HepG2 (cell line): ENCODE measurements at regions not wholly inside any gene's neighbourhood (a gene's known extent, or its start where the extent isn't known, plus 50 kb on each side); places are given as distances from the start of the nearest gene placed in this dataset.

ENCODE experiments used
- CBFB ChIP-seq: sonication (generic); formaldehyde crosslinking; IDR thresholded peaks from 2 replicates; pipeline ENCODE4 v1.4.0; 2020; ENCODE audit warnings: missing genetic modification reagents
- LRRFIP1 ChIP-seq: sonication (generic); formaldehyde crosslinking; conservative IDR thresholded peaks from 2 replicates; pipeline ENCODE4 v1.4.0; 2020; ENCODE audit warnings: missing genetic modification reagents
- NPAS2 ChIP-seq: sonication (generic); formaldehyde crosslinking; IDR thresholded peaks from 2 replicates; pipeline ENCODE4 v1.8.0; 2022; ENCODE audit warnings: mild to moderate bottlenecking, missing genetic modification reagents, borderline replicate concordance
- REL ChIP-seq: sonication (generic); formaldehyde crosslinking; conservative IDR thresholded peaks from 2 replicates; pipeline ENCODE4 v1.8.0; 2022; ENCODE audit warnings: mild to moderate bottlenecking, missing genetic modification reagents, moderate library complexity
- SRSF1 ChIP-seq: fragments of 200-400 bp; formaldehyde crosslinking; optimal IDR thresholded peaks from 2 replicates; pipeline ENCODE3; 2017; ENCODE audit warnings: mild to moderate bottlenecking, low read depth, low read length, moderate library complexity
- USF2 ChIP-seq, 2 experiments: sonication (generic) in 1 of 2; formaldehyde crosslinking in 1 of 2; IDR thresholded peaks; 2 replicates each; pipeline versions ENCODE4 v1.5.1 to v1.6.1; 2011 to 2020; ENCODE audit warnings: borderline replicate concordance in 1 of 2, low read depth in 1 of 2, low read length in 1 of 2, mild to moderate bottlenecking in 1 of 2, missing genetic modification reagents in 1 of 2, moderate library complexity in 1 of 2
- ZNF280D ChIP-seq: sonication (generic); formaldehyde crosslinking; IDR thresholded peaks from 2 replicates; pipeline ENCODE4 v1.5.1; 2020; ENCODE audit warnings: mild to moderate bottlenecking, missing genetic modification reagents
- ZNF329 ChIP-seq: sonication (generic); formaldehyde crosslinking; IDR thresholded peaks from 2 replicates; pipeline ENCODE4 v1.9.0; 2021; ENCODE audit warnings: low read depth, mild to moderate bottlenecking, missing genetic modification reagents
- ZSCAN5A ChIP-seq: sonication (generic); formaldehyde crosslinking; IDR thresholded peaks from 2 replicates; pipeline ENCODE4 v1.8.0; 2022; ENCODE audit warnings: mild to moderate bottlenecking, missing genetic modification reagents, borderline replicate concordance

- TF ChIP-seq ZNF280D (CRISPR knock-in tag) (no peak), LRRFIP1 (no peak), USF2 (IDR thresholded peaks at IDR 0.05; ENCODE audit: low read depth, low read length) (no peak), USF2 (CRISPR knock-in tag; IDR thresholded peaks at IDR 0.05; ENCODE audit: borderline replicate concordance) (no peak), NPAS2 (CRISPR knock-in tag) (no peak), ZNF329 (CRISPR knock-in tag) (no peak), ZSCAN5A (CRISPR knock-in tag) (no peak), SRSF1 (no peak), CBFB (CRISPR knock-in tag) (no peak), REL (no peak)
Measured at GRCh38 chr1:173405281-173405680, 71.9 kb upstream of the PRDX6 start.
